PC-9 (cell line): ENCODE measurements at regions not wholly inside any gene's neighbourhood (a gene's known extent, or its start where the extent isn't known, plus 50 kb on each side); places are given as distances from the start of the nearest gene placed in this dataset.

Source experiments
- BruUV-seq: library from RNA; stranded (reverse); fragments of 400-500 nt; replicated peaks from 2 replicates; lab custom pipeline; 2021; lab: Mats Ljungman, UMichigan
- CTCF ChIA-PET: fragments of 300-600 bp; sonication (Branson Sonifier 250); formaldehyde crosslinking; loops from one replicate; lab custom pipeline; 2022; ENCODE audit warnings: antibody characterized with exemption; lab: Charles Lee
- POLR2A ChIA-PET: fragments of 300-600 bp; sonication (Branson Sonifier 250); formaldehyde crosslinking; loops from one replicate; lab custom pipeline; 2022; ENCODE audit warnings: antibody characterized with exemption; ENCODE audit not compliant: unreplicated experiment; lab: Charles Lee
- DNase-seq, 2 experiments: peaks; one replicate each; pipeline versions ENCODE4 v3.0.0 to v3.0.0-alpha.2; 2015 to 2022; ENCODE audit warnings: mixed read lengths in 1 of 2
- H2AFZ ChIP-seq: fragments of 200-600 bp; sonication (generic); 2 replicates; pipeline ENCODE4 v1.8.1; 2017; ENCODE audit warnings: antibody characterized with exemption
- H3F3A ChIP-seq: fragments of 200-600 bp; sonication (generic); 2 replicates; pipeline ENCODE4 v1.8.1; 2017; ENCODE audit warnings: antibody characterized with exemption, mild to moderate bottlenecking, low read depth; ENCODE audit not compliant: insufficient read depth
- H3K27ac ChIP-seq: fragments of 200-600 bp; sonication (generic); 2 replicates; pipeline ENCODE4 v1.6.1; 2016; ENCODE audit warnings: mixed run types
- H3K27me3 ChIP-seq: fragments of 200-600 bp; sonication (generic); 2 replicates; pipeline ENCODE4 v1.6.1; 2016; ENCODE audit warnings: low read depth, mixed run types; ENCODE audit not compliant: insufficient read depth
- H3K36me3 ChIP-seq: fragments of 200-600 bp; sonication (generic); 2 replicates; pipeline ENCODE4 v1.6.1; 2016; ENCODE audit warnings: low read depth, mixed run types
- H3K4me1 ChIP-seq: fragments of 200-600 bp; sonication (generic); replicated peaks from 2 replicates; pipeline ENCODE4 v1.6.1; 2016; ENCODE audit warnings: mixed run types; ENCODE audit not compliant: insufficient read depth
- H3K4me2 ChIP-seq: fragments of 200-600 bp; sonication (generic); 2 replicates; pipeline ENCODE4 v1.6.1; 2017; ENCODE audit warnings: mixed run types
- H3K4me3 ChIP-seq: fragments of 200-600 bp; sonication (generic); 2 replicates; pipeline ENCODE4 v1.6.1; 2016; ENCODE audit warnings: mixed run types
- H3K79me2 ChIP-seq: fragments of 200-600 bp; sonication (generic); 2 replicates; pipeline ENCODE4 v1.6.1; 2017; ENCODE audit warnings: low read depth, mixed run types
- H3K9me2 ChIP-seq: fragments of 200-600 bp; sonication (generic); 2 replicates; pipeline ENCODE4 v1.8.1; 2017; ENCODE audit warnings: mild to moderate bottlenecking; ENCODE audit not compliant: insufficient read depth
- H3K9me3 ChIP-seq: fragments of 200-600 bp; sonication (generic); 2 replicates; pipeline ENCODE4 v1.8.1; 2016; ENCODE audit warnings: low read depth; ENCODE audit not compliant: insufficient read depth
- H4K20me1 ChIP-seq: fragments of 200-600 bp; sonication (generic); 2 replicates; pipeline ENCODE4 v1.8.1; 2017; ENCODE audit not compliant: insufficient read depth
- CTCF ChIP-seq: fragments of 200-600 bp; sonication (generic); conservative IDR thresholded peaks from 2 replicates; pipeline ENCODE4 v1.6.1; 2017; ENCODE audit warnings: mixed run types, antibody characterized with exemption, mild to moderate bottlenecking, moderate library complexity
- EZH2 ChIP-seq: fragments of 200-600 bp; sonication (generic); IDR thresholded peaks from 2 replicates; pipeline ENCODE4 v1.8.0; 2017; ENCODE audit warnings: antibody characterized with exemption, low read depth
- intact Hi-C: fragments of 100-400 bp; cut with micrococcal nuclease; formaldehyde crosslinking; loops from one replicate; pipeline ENCODE4 v1.10.0; 2022; ENCODE audit not compliant: unreplicated experiment

DNA sequence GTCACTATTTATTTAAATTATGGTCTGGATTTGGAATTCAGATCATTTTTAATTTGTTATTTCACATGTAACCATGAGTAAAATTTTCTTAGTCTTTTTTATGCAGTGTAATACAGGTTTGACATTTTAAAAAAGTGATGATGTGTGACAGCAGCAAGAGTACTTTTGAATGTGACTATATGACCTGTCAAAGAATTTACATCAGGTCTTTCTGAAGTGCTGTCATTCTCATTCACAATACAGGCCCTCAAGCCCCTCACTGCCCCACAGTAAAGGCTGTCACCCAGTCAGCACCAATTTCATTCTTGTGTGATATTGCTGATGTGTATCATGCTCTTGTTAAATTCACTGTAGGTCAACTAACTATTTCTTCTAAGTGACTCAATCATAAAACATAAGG, 364.2 kb downstream of the NUP35 start:
- Histone ChIP-seq H3K36me3 (no peaks in the 10 kb centered on the region), H3K4me1 (no peaks in the 10 kb centered on the region), H3K4me2 (no peak overlapping the region), H3K4me3 (no peak overlapping the region), H3K9me2 (no peaks in the 10 kb centered on the region), H2AFZ (no peak overlapping the region), H4K20me1 (no peaks in the 10 kb centered on the region), H3K27ac (no peak overlapping the region), H3K9me3 (no peaks in the 10 kb centered on the region), H3F3A (no peaks in the 10 kb centered on the region), H3K27me3 (no peaks in the 10 kb centered on the region), H3K79me2 (no peaks in the 10 kb centered on the region)
- intact Hi-C loops: no loop called here
- TF ChIP-seq CTCF (no peak), EZH2 (no peak)
- CTCF ChIA-PET: no interaction called here
- POLR2A ChIA-PET: no interaction called here
- peak in 1 of 2 experiments; percentile 1 for DNase-seq
- no TSS peak for BruUV-seq

- Histone ChIP-seq H3K36me3 (no peaks in the 10 kb centered on the region), H3K27ac (no peak overlapping the region), H2AFZ (no peak overlapping the region), H3K27me3 (no peaks in the 10 kb centered on the region), H4K20me1 (no peaks in the 10 kb centered on the region), H3K4me2 (no peak overlapping the region), H3K9me3 (no peaks in the 10 kb centered on the region), H3K4me1 (no peaks in the 10 kb centered on the region), H3K4me3 (no peak overlapping the region), H3K79me2 (no peaks in the 10 kb centered on the region), H3F3A (no peaks in the 10 kb centered on the region), H3K9me2 (no peaks in the 10 kb centered on the region)
- no peak for TF ChIP-seq EZH2
- no peak for TF ChIP-seq CTCF
- BruUV-seq: no TSS peak
- CTCF ChIA-PET: no interaction called here
- POLR2A ChIA-PET: no interaction called here
- intact Hi-C loops: no loop called here
- peak in 1 of 2 experiments; percentile 10 for DNase-seq
Measured at GRCh38 chr2:183490489-183490888, 366.2 kb downstream of the NUP35 start.

DNA sequence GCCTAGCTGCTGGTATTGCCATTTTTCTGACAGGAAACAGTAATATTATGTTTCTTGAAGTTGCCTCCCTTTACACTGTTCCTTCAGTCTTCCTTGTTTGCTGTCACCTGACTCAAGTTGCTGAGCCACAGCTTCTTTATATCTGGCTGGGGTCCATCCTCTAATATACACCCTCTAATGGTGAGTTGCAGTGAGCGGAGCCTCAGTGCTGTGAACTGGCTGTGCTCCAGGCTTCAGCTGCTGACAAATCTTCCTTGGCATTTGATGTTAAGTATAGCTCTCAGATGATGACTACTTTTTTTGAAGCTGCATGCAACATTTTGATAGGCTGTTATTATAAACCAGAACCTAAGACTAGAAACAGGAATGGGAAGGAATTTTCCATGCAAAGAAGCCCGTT, 366.7 kb downstream of the NUP35 start:
- Histone ChIP-seq H3K79me2 (no peaks in the 10 kb centered on the region), H3K36me3 (no peaks in the 10 kb centered on the region), H3K27ac (no peak overlapping the region), H3K4me1 (no peaks in the 10 kb centered on the region), H2AFZ (no peak overlapping the region), H3F3A (no peaks in the 10 kb centered on the region), H3K27me3 (no peaks in the 10 kb centered on the region), H3K4me2 (no peak overlapping the region), H3K4me3 (no peak overlapping the region), H4K20me1 (no peaks in the 10 kb centered on the region), H3K9me3 (no peaks in the 10 kb centered on the region), H3K9me2 (no peaks in the 10 kb centered on the region)
- ChIA-PET CTCF (no interaction called here), POLR2A (no interaction called here)
- no TSS peak for BruUV-seq
- peak in 1 of 2 experiments; percentile 17 for DNase-seq
- intact Hi-C loops: no loop called here
- TF ChIP-seq CTCF (no peak), EZH2 (no peak)
